ENCODE measurements at regions not wholly inside any gene's neighbourhood (a gene's known extent, or its start where the extent isn't known, plus 50 kb on each side); places are given as distances from the start of the nearest gene placed in this dataset.

DNA sequence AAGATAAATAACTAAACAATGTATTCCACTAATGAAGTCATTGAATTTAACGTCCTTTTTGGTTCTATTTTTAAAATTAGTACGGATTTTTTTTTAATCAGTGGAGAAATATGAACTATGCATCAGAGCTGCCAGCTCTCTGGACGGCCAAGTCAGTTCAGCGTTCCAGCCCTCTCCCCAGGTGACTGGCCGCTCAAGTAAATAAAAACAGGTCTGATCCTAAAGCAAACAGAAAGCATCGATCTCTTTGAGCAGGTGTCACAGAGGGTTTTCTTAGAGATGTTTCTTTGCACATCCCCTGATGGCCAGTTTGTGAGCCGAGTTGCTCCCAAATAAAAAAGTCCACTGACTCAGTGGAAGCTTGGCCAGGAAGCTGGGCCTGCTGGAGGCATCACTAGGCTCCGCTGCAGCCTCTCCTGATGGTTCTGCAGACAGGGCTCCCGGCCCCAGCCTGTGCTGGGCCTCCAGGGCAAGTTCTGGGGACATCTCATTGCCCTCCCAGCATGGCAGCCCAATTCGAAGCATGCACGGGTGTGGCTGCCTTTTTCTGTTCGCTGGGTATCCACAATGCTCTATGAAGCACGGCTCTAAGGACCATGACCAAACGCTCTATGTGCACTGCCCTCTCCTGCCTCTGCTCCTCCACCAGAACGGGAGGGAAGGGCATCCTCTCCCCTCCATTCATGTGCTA lies 74.7 kb upstream of the PPP2R2D start:
- TF ChIP-seq, protein P1, sequence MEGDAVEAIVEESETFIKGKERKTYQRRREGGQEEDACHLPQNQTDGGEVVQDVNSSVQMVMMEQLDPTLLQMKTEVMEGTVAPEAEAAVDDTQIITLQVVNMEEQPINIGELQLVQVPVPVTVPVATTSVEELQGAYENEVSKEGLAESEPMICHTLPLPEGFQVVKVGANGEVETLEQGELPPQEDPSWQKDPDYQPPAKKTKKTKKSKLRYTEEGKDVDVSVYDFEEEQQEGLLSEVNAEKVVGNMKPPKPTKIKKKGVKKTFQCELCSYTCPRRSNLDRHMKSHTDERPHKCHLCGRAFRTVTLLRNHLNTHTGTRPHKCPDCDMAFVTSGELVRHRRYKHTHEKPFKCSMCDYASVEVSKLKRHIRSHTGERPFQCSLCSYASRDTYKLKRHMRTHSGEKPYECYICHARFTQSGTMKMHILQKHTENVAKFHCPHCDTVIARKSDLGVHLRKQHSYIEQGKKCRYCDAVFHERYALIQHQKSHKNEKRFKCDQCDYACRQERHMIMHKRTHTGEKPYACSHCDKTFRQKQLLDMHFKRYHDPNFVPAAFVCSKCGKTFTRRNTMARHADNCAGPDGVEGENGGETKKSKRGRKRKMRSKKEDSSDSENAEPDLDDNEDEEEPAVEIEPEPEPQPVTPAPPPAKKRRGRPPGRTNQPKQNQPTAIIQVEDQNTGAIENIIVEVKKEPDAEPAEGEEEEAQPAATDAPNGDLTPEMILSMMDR (conservative IDR thresholded peaks at IDR 0.05; ENCODE audit: low read depth, low read length): no peak
- TF ChIP-seq EZH2 (IDR thresholded peaks at IDR 0.05; ENCODE audit: borderline replicate concordance, low read depth, low read length, poor library complexity, severe bottlenecking): no peak
